IPS DF 6.9 (cell line): ENCODE measurements at regions not wholly inside any gene's neighbourhood (a gene's known extent, or its start where the extent isn't known, plus 50 kb on each side); places are given as distances from the start of the nearest gene placed in this dataset.
"Not testable (repeated sequence)": the region's sequence is repeated elsewhere in the genome, so short reads cannot be mapped to it uniquely, and the experiment has no call there.

Source experiments
- DNase-seq: peaks from one replicate; pipeline ENCODE4 v3.0.0-alpha.2; 2013; ENCODE audit warnings: low read depth, low spot score
- H3K27ac ChIP-seq: one replicate; pipeline ENCODE4 v1.5.1; 2013; ENCODE audit warnings: low read length, control low read depth
- H3K27me3 ChIP-seq: 2 replicates; pipeline ENCODE4 v1.6.1; 2013; ENCODE audit warnings: mild to moderate bottlenecking, low read length; ENCODE audit not compliant: control insufficient read depth, insufficient read depth
- H3K36me3 ChIP-seq: 2 replicates; pipeline ENCODE4 v1.6.1; 2013; ENCODE audit warnings: low read length; ENCODE audit not compliant: control insufficient read depth, insufficient read depth
- H3K4me1 ChIP-seq: 2 replicates; pipeline ENCODE4 v1.6.1; 2013; ENCODE audit warnings: low read length; ENCODE audit not compliant: control insufficient read depth, insufficient read depth
- H3K4me3 ChIP-seq: 2 replicates; pipeline ENCODE4 v1.5.1; 2013; ENCODE audit warnings: mild to moderate bottlenecking, low read length
- H3K9me3 ChIP-seq: 2 replicates; pipeline ENCODE4 v1.6.1; 2013; ENCODE audit warnings: low read length, inconsistent platforms; ENCODE audit not compliant: control insufficient read depth, insufficient read depth
- WGBS: extraction: QIAGEN DNeasy Blood & Tissue Kit; methylation state at CpG from one replicate; pipeline ENCODE4 v1.1.7; 2013; ENCODE audit warnings: mixed read lengths, missing lambda C conversion rate; ENCODE audit not compliant: insufficient read length, insufficient coverage; 5-methylcytosine and 5-hydroxymethylcytosine counted together

GRCh38 chr6:28839443-28840120 is 84.2 kb downstream of the TRIM27 start:
- H3K27ac ChIP-seq = no peak overlapping the region
- WGBS = 100% methylated on average over 1 of the region's 9 CpGs
- no peaks in the 10 kb centered on the region for H3K27me3 ChIP-seq
- no peaks in the 10 kb centered on the region for H3K9me3 ChIP-seq
- H3K4me1 ChIP-seq = no peaks in the 10 kb centered on the region
- H3K36me3 ChIP-seq = no peaks in the 10 kb centered on the region
- no peak for DNase-seq
- peak overlapping the region; percentile 92; the same call in 1 of the 2 replicates for H3K4me3 ChIP-seq

- no CpG with 5 or more reads among the region's 3 CpGs for WGBS
- DNase-seq = no peak
- H3K4me1 ChIP-seq = no peaks in the 10 kb centered on the region
- no peaks in the 10 kb centered on the region for H3K27me3 ChIP-seq
- no peaks in the 10 kb centered on the region for H3K36me3 ChIP-seq
- no peak overlapping the region for H3K27ac ChIP-seq
- H3K4me3 ChIP-seq = no peak overlapping the region
- no peaks in the 10 kb centered on the region for H3K9me3 ChIP-seq
Measured at GRCh38 chr6:28841290-28841689, 82.5 kb downstream of the TRIM27 start.

GRCh38 chr6:28848756-28849155 is 75.0 kb downstream of the TRIM27 start:
- not testable (repeated sequence) for H3K27me3 ChIP-seq, DNase-seq, H3K27ac ChIP-seq, H3K9me3 ChIP-seq, H3K36me3 ChIP-seq, H3K4me1 ChIP-seq, H3K4me3 ChIP-seq
- WGBS = no CpG with 5 or more reads among the region's 7 CpGs
